ENCODE measurements at regions not wholly inside any gene's neighbourhood (a gene's known extent, or its start where the extent isn't known, plus 50 kb on each side); places are given as distances from the start of the nearest gene placed in this dataset.

- H3K9me3 Mint-ChIP-seq: peaks cover 8 to 9% of the 10 kb centered on the region in 2 donors
- DNase-seq (no peak), ATAC-seq (replicated peaks) (no peak)
- H3K4me3 Mint-ChIP-seq: no peak overlapping the region
- H3K27ac Mint-ChIP-seq: no peak overlapping the region
- peaks cover 0 to 5% of the 10 kb centered on the region in 2 donors for H3K4me1 Mint-ChIP-seq
- no peaks in the 10 kb centered on the region for H3K36me3 Mint-ChIP-seq
- H3K27me3 Mint-ChIP-seq: peaks cover 39 to 67% of the 10 kb centered on the region in 2 donors
These were observed 173.1 kb upstream of the SOX1 start for GRCh38 chr13:111893607-111894443.

GRCh38 chr13:111895896-111896821 is 170.8 kb upstream of the SOX1 start:
- H3K27me3 Mint-ChIP-seq: peaks cover 39 to 53% of the 10 kb centered on the region in 2 donors
- H3K4me1 Mint-ChIP-seq: peaks cover 0 to 5% of the 10 kb centered on the region in 2 donors
- no peak overlapping the region for H3K27ac Mint-ChIP-seq
- no peak overlapping the region for H3K4me3 Mint-ChIP-seq
- no peak for DNase-seq
- peaks cover 6 to 9% of the 10 kb centered on the region in 2 donors for H3K9me3 Mint-ChIP-seq
- no peak for ATAC-seq (replicated peaks)
- no peaks in the 10 kb centered on the region for H3K36me3 Mint-ChIP-seq

- Mint-ChIP-seq H3K9me3 (peaks cover 6 to 9% of the 10 kb centered on the region in 2 donors), H3K27me3 (peaks cover 36 to 49% of the 10 kb centered on the region in 2 donors), H3K27ac (no peak overlapping the region), H3K36me3 (no peaks in the 10 kb centered on the region), H3K4me3 (no peak overlapping the region), H3K4me1 (peaks cover 0 to 5% of the 10 kb centered on the region in 2 donors)
- ATAC-seq (replicated peaks) (no peak), DNase-seq (no peak)
These were observed 169.6 kb upstream of the SOX1 start for GRCh38 chr13:111897178-111897845.

DNA sequence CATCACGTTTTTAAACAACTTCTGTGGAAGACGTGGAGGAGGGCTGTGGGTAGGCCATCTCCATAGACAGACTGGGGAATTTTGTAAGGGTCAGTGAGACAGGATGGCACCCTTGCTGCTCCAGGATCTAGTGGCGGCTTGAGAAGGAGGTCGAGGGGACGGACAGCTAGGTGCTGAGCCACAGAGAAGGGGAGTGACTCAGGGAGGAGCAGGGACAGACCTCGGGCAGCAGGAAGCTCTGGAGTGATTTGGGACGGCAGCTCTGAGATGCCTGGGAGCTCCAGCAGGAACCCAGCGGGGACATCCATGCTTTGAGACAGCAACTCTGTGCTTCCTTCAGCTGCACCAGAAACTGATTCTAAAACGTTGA is 169.1 kb upstream of the SOX1 start:
- H3K9me3 Mint-ChIP-seq: peaks cover 6 to 9% of the 10 kb centered on the region in 2 donors
- no peak overlapping the region for H3K4me3 Mint-ChIP-seq
- no peak overlapping the region for H3K27ac Mint-ChIP-seq
- H3K36me3 Mint-ChIP-seq: no peaks in the 10 kb centered on the region
- DNase-seq (no peak), ATAC-seq (replicated peaks) (no peak)
- H3K27me3 Mint-ChIP-seq: peaks cover 31 to 44% of the 10 kb centered on the region in 2 donors
- H3K4me1 Mint-ChIP-seq: peaks cover 0 to 5% of the 10 kb centered on the region in 2 donors

DNA sequence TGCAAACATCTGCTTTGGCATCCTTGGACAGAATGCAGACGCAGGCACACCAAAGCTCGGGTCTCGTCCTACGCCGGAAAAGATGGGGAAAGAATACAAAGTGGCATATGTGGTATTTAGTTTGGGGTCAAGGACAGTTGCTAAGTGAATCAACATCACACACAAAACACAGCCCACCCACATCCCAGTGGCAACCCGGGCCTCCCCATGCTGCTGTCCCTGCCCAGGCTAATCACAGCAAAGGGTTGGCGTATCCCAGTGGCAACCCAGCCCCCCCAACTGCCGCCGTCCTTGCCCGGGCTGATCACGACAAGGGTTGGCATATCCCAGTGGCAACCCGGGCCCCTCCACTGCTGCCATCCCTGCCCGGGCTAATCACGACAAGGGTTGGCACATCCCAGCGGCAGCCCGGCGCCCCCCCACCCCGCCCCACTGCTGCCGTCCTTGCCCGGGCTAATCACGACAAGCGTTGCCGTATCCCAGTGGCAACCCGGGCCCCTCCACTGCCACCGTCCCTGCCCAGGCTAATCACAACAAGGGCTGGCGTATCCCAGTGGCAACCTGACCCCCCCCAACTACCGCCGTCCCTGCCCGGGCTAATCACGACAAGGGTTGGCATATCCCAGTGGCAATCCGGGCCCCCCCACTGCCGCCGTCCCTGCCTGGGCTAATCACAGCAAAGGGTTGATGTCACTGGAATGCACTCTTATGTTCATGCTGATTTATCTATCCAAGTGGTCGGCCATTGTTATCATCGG is 167.8 kb upstream of the SOX1 start:
- Mint-ChIP-seq H3K9me3 (peaks cover 6 to 9% of the 10 kb centered on the region in 2 donors), H3K27me3 (peaks cover 18 to 31% of the 10 kb centered on the region in 2 donors), H3K4me3 (no peak overlapping the region), H3K27ac (no peak overlapping the region), H3K4me1 (no peaks in the 10 kb centered on the region), H3K36me3 (no peaks in the 10 kb centered on the region)
- DNase-seq (no peak), ATAC-seq (replicated peaks) (no peak)

DNA sequence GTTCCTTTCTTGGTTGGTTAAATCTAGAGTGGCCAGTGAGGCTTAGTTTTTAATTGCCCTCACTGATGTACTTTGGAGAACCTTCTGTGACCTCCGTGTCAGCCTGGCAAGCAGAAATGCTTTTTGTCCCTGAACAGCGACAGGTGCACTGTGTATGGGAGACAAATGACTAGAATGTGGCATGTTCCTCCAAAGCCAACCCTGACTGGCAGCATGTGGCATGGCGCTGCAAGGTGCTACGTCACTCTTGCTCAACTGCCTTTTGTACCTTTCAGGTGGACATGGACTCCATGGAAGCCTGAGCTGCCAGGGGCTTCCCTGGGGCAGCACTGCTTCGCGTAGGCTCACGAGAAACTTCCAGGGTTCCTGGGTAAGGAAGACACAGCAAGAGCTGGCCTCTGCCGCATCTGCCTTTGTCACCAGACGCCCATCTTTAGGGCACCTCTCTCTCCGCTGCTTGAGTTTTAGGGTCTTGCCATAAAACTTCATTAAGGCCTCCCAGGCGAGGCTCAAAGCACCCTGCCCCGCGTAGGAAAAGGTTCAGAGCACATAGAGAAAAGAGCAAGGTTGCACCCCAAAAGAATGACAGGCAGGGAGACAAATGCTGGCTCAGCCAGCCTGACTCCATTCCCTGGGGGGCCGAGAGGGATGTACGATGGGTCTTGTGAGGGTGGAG is 167.1 kb upstream of the SOX1 start:
- Mint-ChIP-seq H3K4me3 (no peak overlapping the region), H3K4me1 (no peaks in the 10 kb centered on the region), H3K27me3 (peaks cover 13 to 23% of the 10 kb centered on the region in 2 donors), H3K9me3 (peaks cover 4 to 5% of the 10 kb centered on the region in 2 donors), H3K36me3 (no peaks in the 10 kb centered on the region), H3K27ac (no peak overlapping the region)
- ATAC-seq (replicated peaks) (no peak), DNase-seq (no peak)

DNA sequence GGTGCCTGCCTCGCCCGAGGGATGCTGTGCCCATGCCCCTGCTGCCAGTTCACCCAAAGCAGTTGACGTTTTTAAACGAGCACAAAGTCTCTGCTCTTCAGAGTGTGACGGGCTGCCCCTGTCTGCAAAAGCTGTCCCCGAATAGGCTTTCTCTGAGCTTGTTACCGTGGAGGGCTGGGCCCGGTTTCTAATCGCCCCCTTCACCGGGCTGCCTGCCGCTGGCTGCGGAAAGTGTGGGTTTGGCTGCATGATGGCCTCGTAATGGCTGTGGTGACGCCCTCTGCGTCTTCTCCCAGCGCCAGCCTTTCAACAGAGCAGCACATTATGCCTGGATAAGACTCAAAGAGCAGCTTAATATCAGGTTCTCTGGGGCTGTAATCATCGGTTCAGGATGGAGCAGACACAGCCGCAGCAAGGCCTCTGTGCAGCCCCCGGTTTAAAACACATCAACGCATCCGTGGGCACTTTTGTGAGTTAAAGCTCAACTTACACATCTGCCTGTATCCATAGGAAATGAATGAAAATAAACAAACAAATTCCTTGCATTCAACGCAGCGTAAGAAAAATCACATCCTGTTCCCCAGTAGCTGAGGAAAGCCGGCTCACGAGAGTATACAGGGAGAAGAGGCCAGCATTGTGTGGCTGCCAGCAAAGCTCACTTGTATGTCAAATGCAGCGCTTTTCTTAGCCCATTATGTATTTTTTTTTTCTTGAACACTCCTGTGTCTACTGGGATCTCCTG is 166.4 kb upstream of the SOX1 start:
- Mint-ChIP-seq H3K4me3 (no peak overlapping the region), H3K9me3 (peaks cover 5 to 7% of the 10 kb centered on the region in 2 donors), H3K27me3 (peaks cover 11 to 20% of the 10 kb centered on the region in 2 donors), H3K27ac (no peak overlapping the region), H3K4me1 (no peaks in the 10 kb centered on the region), H3K36me3 (no peaks in the 10 kb centered on the region)
- DNase-seq (no peak), ATAC-seq (replicated peaks) (no peak)

GRCh38 chr13:111901267-111901915 is 165.6 kb upstream of the SOX1 start:
- Mint-ChIP-seq H3K27ac (no peak overlapping the region), H3K9me3 (peaks cover 3 to 4% of the 10 kb centered on the region in 2 donors), H3K27me3 (peaks cover 11 to 14% of the 10 kb centered on the region in 2 donors), H3K36me3 (no peaks in the 10 kb centered on the region), H3K4me1 (no peaks in the 10 kb centered on the region), H3K4me3 (no peak overlapping the region)
- no peak for DNase-seq
- no peak for ATAC-seq (replicated peaks)

GRCh38 chr13:111902726-111903125 is 164.2 kb upstream of the SOX1 start:
- no peaks in the 10 kb centered on the region for H3K4me1 Mint-ChIP-seq
- DNase-seq: no peak
- ATAC-seq (replicated peaks): no peak
- no peaks in the 10 kb centered on the region for H3K36me3 Mint-ChIP-seq
- H3K9me3 Mint-ChIP-seq: peaks cover 3 to 4% of the 10 kb centered on the region in 2 donors
- no peak overlapping the region for H3K27ac Mint-ChIP-seq
- peaks cover under 1 to 1% of the 10 kb centered on the region in 2 donors for H3K27me3 Mint-ChIP-seq
- no peak overlapping the region for H3K4me3 Mint-ChIP-seq

DNA sequence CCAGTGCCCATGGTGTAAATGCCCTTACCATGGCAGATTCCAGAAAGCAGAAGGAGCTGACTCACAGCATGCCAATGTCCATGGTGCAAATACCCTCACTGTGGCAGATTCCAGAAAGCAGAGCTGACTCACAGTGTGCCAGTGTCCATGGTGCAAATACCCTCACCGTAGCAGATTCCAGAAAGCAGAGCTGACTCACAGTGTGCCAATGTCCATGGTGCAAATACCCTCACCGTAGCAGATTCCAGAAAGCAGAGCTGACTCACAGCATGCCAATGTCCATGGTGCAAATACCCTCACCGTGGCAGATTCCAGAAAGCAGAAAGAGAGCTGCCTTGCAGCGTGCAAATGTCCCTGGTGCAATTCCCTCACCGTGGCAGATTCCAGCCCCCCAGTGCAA is 163.8 kb upstream of the SOX1 start:
- H3K27ac Mint-ChIP-seq: no peak overlapping the region
- DNase-seq (no peak), ATAC-seq (replicated peaks) (no peak)
- no peaks in the 10 kb centered on the region for H3K36me3 Mint-ChIP-seq
- H3K4me3 Mint-ChIP-seq: no peak overlapping the region
- H3K4me1 Mint-ChIP-seq: no peaks in the 10 kb centered on the region
- H3K9me3 Mint-ChIP-seq: peaks cover 3 to 4% of the 10 kb centered on the region in 2 donors
- no peaks in the 10 kb centered on the region for H3K27me3 Mint-ChIP-seq

DNA sequence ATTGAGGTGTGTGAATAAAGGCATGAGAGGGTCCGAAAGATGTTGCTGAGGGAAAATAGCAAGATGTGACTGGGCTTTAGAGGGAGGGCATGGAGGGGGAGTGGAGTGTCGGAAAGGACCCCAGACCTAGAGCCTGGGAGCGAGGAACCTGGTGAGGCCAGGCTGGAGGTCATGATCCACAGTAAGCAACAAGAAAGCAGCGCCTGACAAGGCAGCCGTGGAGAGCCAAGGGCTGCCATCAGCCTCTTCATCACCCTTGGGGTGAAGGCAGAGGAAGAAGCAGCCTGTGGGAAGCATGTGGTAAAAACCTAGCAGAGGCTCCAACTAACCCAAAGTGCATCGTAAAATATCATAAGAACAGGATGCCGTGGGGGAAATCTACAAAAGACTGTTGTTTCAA is 162.8 kb upstream of the SOX1 start:
- Mint-ChIP-seq H3K4me1 (no peaks in the 10 kb centered on the region), H3K9me3 (peaks cover 3 to 4% of the 10 kb centered on the region in 2 donors), H3K27ac (no peak overlapping the region), H3K4me3 (no peak overlapping the region), H3K36me3 (no peaks in the 10 kb centered on the region), H3K27me3 (no peaks in the 10 kb centered on the region)
- DNase-seq: no peak
- no peak for ATAC-seq (replicated peaks)
